ENCODE measurements at regions not wholly inside any gene's neighbourhood (a gene's known extent, or its start where the extent isn't known, plus 50 kb on each side); places are given as distances from the start of the nearest gene placed in this dataset.

DNA sequence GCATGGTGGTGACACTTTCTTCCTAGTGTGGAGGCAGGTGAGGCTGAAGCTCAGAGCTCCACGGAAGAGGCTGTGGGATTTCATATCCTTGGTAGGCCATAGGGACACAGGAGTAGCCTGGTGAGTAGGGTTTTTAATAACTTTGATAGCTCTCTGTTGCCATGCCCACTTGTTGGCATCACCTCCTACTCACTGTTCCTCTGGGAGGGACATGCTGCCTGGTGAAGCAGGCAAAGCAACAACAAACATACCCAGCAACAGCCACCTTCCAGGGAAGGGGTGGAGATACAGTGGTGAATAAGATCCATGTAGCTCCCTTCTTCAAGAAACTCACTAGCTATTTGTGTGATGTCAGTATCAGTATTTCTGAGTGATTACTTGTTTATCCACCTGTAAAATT lies 285.4 kb downstream of the CLIC5 start:
- ChIA-PET POLR2A (no interaction called here), CTCF (interaction anchor here (1.0 kb wide), 1 partner anchor 16 kb away, joined by 4 read pairs; no protein-coding TSS in a partner anchor)
- no peak for FAIRE-seq
- Histone ChIP-seq H3K27ac (ENCODE audit: insufficient read depth, low read depth, low read length) (no peak overlapping the region), H3K9ac (replicated peaks; ENCODE audit: extremely low read depth, insufficient read depth, low read length) (no peak overlapping the region), H2AFZ (ENCODE audit: low read depth, low read length) (no peak overlapping the region), H3K4me3 (replicated peaks in 1 of 3; ENCODE audit: insufficient read depth in 1 of 3, low read depth in 1 of 3, low read length in 3 of 3) (no peak overlapping the region), H3K27me3 (ENCODE audit: control insufficient read depth in 2 of 2, insufficient read depth in 2 of 2, low read length in 2 of 2) (peaks cover 0 to 3% of the 10 kb centered on the region in 2 experiments), H3K9me1 (replicated peaks; ENCODE audit: control insufficient read depth, extremely low read depth, insufficient read depth, low read length) (no peaks in the 10 kb centered on the region), H3K9me3 (replicated peaks; ENCODE audit: control insufficient read depth, insufficient read depth, low read length) (no peaks in the 10 kb centered on the region), H3K79me2 (ENCODE audit: control insufficient read depth, insufficient read depth, low read length) (no peaks in the 10 kb centered on the region), H3K36me3 (ENCODE audit: control insufficient read depth in 2 of 2, extremely low read depth in 1 of 2, insufficient read depth in 2 of 2, low read length in 2 of 2) (no peaks in the 10 kb centered on the region), H3K4me2 (ENCODE audit: insufficient read depth, low read length) (no peak overlapping the region), H3K4me1 (ENCODE audit: control insufficient read depth, extremely low read depth, insufficient read depth, low read length) (no peaks in the 10 kb centered on the region), H4K20me1 (replicated peaks; ENCODE audit: control insufficient read depth, extremely low read depth, insufficient read depth, low read length) (no peaks in the 10 kb centered on the region)
- no peak for DNase-seq (ENCODE audit: low read depth, low spot score)
- intact Hi-C loops (cut with micrococcal nuclease) = no loop called here
- TF ChIP-seq GATA2 (IDR thresholded peaks at IDR 0.05; ENCODE audit: insufficient read depth, insufficient read length, low read depth, low read length) = no peak
- TF ChIP-seq EZH2 (IDR thresholded peaks at IDR 0.05; ENCODE audit: borderline replicate concordance, low read depth, low read length, severe bottlenecking) = no peak
- no peak for TF ChIP-seq POLR2AphosphoS5 (IDR thresholded peaks at IDR 0.05; ENCODE audit: insufficient read depth, low read depth, low read length)
- TF ChIP-seq JUN (IDR thresholded peaks at IDR 0.05; ENCODE audit: borderline replicate concordance, insufficient read depth, insufficient read length, low read depth) = no peak
- no peak for TF ChIP-seq MYC (IDR thresholded peaks at IDR 0.05; ENCODE audit: low read depth, low read length)
- TF ChIP-seq MAX (IDR thresholded peaks at IDR 0.05; ENCODE audit: insufficient read depth, insufficient read length) = no peak
- TF ChIP-seq CTCF (IDR thresholded peaks at IDR 0.05; ENCODE audit: extremely low read depth in 1 of 2, insufficient read depth in 1 of 2, low read depth in 1 of 2, low read length in 2 of 2) = no peak
- no peak for TF ChIP-seq POLR2A (IDR thresholded peaks at IDR 0.05; ENCODE audit: low read depth, low read length)
- dilution Hi-C loops (cut with MboI; ENCODE audit: extremely low pct_ligation_motif_present, low sequenced_read_pairs) = no loop called here
- no TSS peak for BruUV-seq (replicated peaks)

Data from endothelial cell of umbilical vein (primary cell).